Pancreas (tissue), 10 donors: ENCODE measurements at regions not wholly inside any gene's neighbourhood (a gene's known extent, or its start where the extent isn't known, plus 50 kb on each side); places are given as distances from the start of the nearest gene placed in this dataset.

ENCODE experiments used
- ATAC-seq, 4 donors: fragments of 200-7000 bp; cut with Tn5 transposase; one replicate each; pipeline versions ENCODE4 v1.8.0 to v1.9.1; 2020; ENCODE audit warnings: mild to moderate bottlenecking in 4 of 4, moderate library complexity in 4 of 4
- DNase-seq, 6 donors: peaks; one replicate each; pipeline ENCODE4 v3.0.0-alpha.2; 2020
- FAIRE-seq: peaks from 2 replicates; lab custom pipeline; 2012; peaks lifted over from hg19 to GRCh38; lab: Jason Lieb, UNC
- H3K27ac ChIP-seq, 4 donors: fragments of 200-600 bp; sonication (generic); 1 replicate in 3 of 4; 2 replicates in 1 of 4; pipeline versions ENCODE4 v1.5.0 to v1.8.0; 2020
- H3K27me3 ChIP-seq, 4 donors: fragments of 200-600 bp; one replicate each; pipeline ENCODE4 v1.8.0; 2021
- H3K36me3 ChIP-seq, 3 donors: fragments of 200-600 bp; sonication (generic) in 1 of 3; one replicate each; pipeline versions ENCODE4 v1.5.0 to v1.8.0; 2020 to 2021
- H3K4me1 ChIP-seq, 3 donors: fragments of 200-600 bp; one replicate each; pipeline ENCODE4 v1.8.0; 2021
- H3K4me3 ChIP-seq, 4 donors: fragments of 200-600 bp; sonication (generic) in 2 of 4; one replicate each; pipeline versions ENCODE4 v1.5.0 to v1.8.0; 2020 to 2021
- H3K9me3 ChIP-seq, 4 donors: fragments of 200-600 bp; one replicate each; pipeline ENCODE4 v1.8.0; 2021
- CTCF ChIP-seq, 4 donors: fragments of 200-600 bp; sonication (generic) in 3 of 4; IDR thresholded peaks; one replicate each; pipeline versions ENCODE4 v1.5.0 to v1.8.0; 2021; ENCODE audit warnings: antibody characterized with exemption in 4 of 4
- WGBS, 2 donors: extraction: QIAGEN DNeasy Blood & Tissue Kit; methylation state at CpG; one replicate each; pipeline ENCODE4 v1.1.7; 2013; 5-methylcytosine and 5-hydroxymethylcytosine counted together
- intact Hi-C, 3 donors: fragments of 100-400 bp; cut with DNase I; formaldehyde crosslinking; loops; one replicate each; pipeline versions ENCODE4 v1.11.1 to v1.14.2; 2022
- donor health status: healthy with polysubstance abuse.
- donor health status: DM: no; HTN: no; CAD: no; lungs with moderate emphysema.
- donor health status: DM: no; HTN: no; CAD: no.
- donor health status: control.
- donor health status: control.
- donor health status: Bipolar disorder and iron deficiency.
- donor health status: DM: yes; HTN: yes; CAD: no.
- donor health status: DM: no; HTN: no; CAD: no.
- donor health status: DM: no; HTN: no; CAD: no.
- donor health status: DM: yes; HTN: yes; CAD: no.

- Histone ChIP-seq H3K4me3 (no peak overlapping the region), H3K4me1 (no peaks in the 10 kb centered on the region), H3K27ac (no peak overlapping the region), H3K36me3 (no peaks in the 10 kb centered on the region), H3K27me3 (no peaks in the 10 kb centered on the region), H3K9me3 (no peaks in the 10 kb centered on the region)
- TF ChIP-seq CTCF (IDR thresholded peaks at IDR 0.05) = no peak
- FAIRE-seq (no peak), DNase-seq (no peak), ATAC-seq (no peak)
- intact Hi-C loops = no loop called here
- 53 to 60% methylated on average over 3 of the region's 3 CpGs for WGBS, 2 donors
Observed at GRCh38 chr10:62561151-62561550, 187.0 kb downstream of the ZNF365 start.

GRCh38 chr10:62562101-62562500 lies 187.9 kb downstream of the ZNF365 start:
- H3K9me3 ChIP-seq = no peaks in the 10 kb centered on the region
- H3K27ac ChIP-seq = no peak overlapping the region
- intact Hi-C loops = no loop called here
- ATAC-seq (no peak), FAIRE-seq (no peak), DNase-seq (no peak)
- no peak for TF ChIP-seq CTCF (IDR thresholded peaks at IDR 0.05)
- 67 to 87% methylated on average over 2 of the region's 2 CpGs for WGBS, 2 donors
- H3K4me3 ChIP-seq = no peak overlapping the region
- H3K36me3 ChIP-seq = no peaks in the 10 kb centered on the region
- H3K27me3 ChIP-seq = no peaks in the 10 kb centered on the region
- H3K4me1 ChIP-seq = no peaks in the 10 kb centered on the region

GRCh38 chr10:62562795-62563194 lies 188.6 kb downstream of the ZNF365 start:
- Histone ChIP-seq H3K4me3 (no peak overlapping the region), H3K36me3 (no peaks in the 10 kb centered on the region), H3K4me1 (no peaks in the 10 kb centered on the region), H3K9me3 (no peaks in the 10 kb centered on the region), H3K27ac (no peak overlapping the region), H3K27me3 (no peaks in the 10 kb centered on the region)
- intact Hi-C loops = no loop called here
- FAIRE-seq = no peak
- DNase-seq = no peak
- no peak for TF ChIP-seq CTCF (IDR thresholded peaks at IDR 0.05)
- ATAC-seq = no peak

GRCh38 chr10:62573929-62574328 lies 199.8 kb downstream of the ZNF365 start:
- ATAC-seq (no peak), DNase-seq (no peak), FAIRE-seq (no peak)
- Histone ChIP-seq H3K4me1 (no peaks in the 10 kb centered on the region), H3K27ac (no peak overlapping the region), H3K36me3 (no peaks in the 10 kb centered on the region), H3K9me3 (no peaks in the 10 kb centered on the region), H3K4me3 (no peak overlapping the region), H3K27me3 (no peaks in the 10 kb centered on the region)
- 75 to 86% methylated on average over 3 of the region's 3 CpGs for WGBS, 2 donors
- intact Hi-C loops = no loop called here
- no peak for TF ChIP-seq CTCF (IDR thresholded peaks at IDR 0.05)

GRCh38 chr10:62577076-62577475 lies 202.9 kb downstream of the ZNF365 start:
- no peak overlapping the region for H3K27ac ChIP-seq
- no peaks in the 10 kb centered on the region for H3K27me3 ChIP-seq
- intact Hi-C loops = loop anchor here in 1 of 3 donors (5.0 kb wide), 1 partner anchor 125 kb away; no protein-coding TSS in a partner anchor
- no peaks in the 10 kb centered on the region for H3K4me1 ChIP-seq
- WGBS, 2 donors = 74 to 88% methylated on average over 4 of the region's 4 CpGs
- ATAC-seq = no peak
- H3K36me3 ChIP-seq = no peaks in the 10 kb centered on the region
- TF ChIP-seq CTCF (IDR thresholded peaks at IDR 0.05) = no peak
- no peaks in the 10 kb centered on the region for H3K9me3 ChIP-seq
- no peak for DNase-seq
- no peak for FAIRE-seq
- no peak overlapping the region for H3K4me3 ChIP-seq
